HG03095 (cell line): ENCODE measurements at regions not wholly inside any gene's neighbourhood (a gene's known extent, or its start where the extent isn't known, plus 50 kb on each side); places are given as distances from the start of the nearest gene placed in this dataset.

Experiments used
- ATAC-seq: cut with Tn5 transposase; IDR thresholded peaks from one replicate; pipeline ENCODE4 v1.9.1; 2021; ENCODE audit warnings: moderate library complexity; ENCODE audit not compliant: unreplicated experiment

DNA sequence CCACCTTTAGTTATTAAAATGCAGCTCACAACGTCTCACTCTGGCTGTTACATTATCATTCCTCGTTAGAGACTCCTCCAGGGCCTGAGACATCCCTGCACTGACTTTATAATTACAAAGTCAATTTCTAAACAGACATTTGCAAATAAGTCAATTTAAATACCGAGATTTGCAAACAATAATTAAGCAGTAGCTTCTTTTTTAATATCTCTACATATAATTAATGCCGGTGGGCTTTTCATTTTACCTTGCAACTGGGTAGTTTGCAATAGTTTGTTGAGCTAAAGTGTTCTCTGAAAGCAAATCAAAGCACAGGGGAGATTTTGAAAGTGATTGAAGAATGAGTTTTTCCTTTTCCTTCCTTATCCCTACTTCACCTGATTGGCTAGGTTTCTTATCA, 154.4 kb downstream of the TLR4 start:
- no peak for ATAC-seq

DNA sequence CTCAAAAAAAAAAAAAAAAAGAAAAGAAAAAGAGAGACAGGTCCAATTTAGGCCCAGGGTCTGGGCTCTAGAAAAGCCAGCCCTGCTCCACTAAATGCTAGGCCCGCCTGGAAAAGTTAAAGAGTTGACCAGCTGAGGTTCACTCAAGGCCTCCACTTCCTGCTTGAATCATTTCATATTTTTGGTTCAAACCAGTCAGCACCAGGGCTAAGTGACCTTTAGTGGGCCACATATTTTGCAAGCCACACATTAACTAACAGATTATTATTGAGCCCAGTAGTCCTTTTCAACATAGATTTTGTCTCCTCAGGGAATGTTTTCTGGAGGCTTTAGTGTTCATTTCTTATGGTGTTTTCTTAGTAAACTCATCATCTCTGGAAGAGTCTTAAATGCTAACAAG, 156.6 kb downstream of the TLR4 start:
- ATAC-seq = no peak

DNA sequence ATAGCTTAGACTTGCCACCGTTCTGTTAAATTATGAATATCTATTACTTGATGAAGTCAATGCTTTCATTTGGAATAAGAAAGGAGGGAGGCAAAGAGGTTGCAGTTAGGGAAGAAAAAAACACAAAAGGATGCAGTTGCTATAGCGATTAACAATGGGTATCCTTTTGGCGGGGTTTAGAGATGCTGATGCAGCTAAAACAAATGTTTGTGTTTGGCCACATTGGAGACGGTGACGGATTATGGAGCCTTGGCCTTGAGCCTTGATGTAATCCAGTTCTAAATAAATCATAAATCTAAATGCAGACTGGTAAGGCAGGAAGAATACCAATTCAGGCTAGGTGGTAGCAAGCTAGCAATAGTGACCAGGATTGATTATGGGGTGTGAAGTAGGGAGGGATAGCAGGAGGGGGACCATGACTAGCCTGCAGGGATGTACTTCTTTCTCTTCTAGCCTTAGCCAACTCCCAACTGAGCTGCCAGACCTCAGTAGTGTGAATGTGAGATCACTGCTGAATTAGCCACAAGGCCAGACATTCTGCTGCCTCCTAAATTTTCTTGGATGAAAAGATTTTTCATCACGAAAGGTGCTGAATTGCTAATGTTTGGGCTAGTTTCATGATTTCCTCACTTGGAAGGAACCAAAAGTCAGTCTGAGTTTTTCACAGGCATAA, 160.3 kb downstream of the TLR4 start:
- no peak for ATAC-seq

DNA sequence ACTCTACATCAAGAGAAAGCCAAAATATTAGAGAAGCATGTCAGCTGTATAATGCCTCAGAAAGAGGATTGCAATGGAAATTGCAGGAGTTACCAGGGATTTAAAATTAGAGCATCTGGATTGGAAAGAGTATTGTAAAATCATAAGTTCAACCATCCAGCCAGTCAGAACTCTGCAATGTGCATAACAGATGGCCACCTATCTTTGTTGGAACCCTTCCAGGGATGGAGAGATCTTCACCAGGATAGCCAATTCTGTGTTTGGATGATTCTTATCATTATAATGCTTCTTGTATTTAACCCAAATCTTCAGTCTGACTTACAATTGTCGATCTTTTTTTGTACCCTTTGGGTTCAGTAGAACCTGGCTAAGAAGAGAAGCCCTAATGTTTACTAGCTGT, 164.4 kb downstream of the TLR4 start:
- ATAC-seq = no peak

DNA sequence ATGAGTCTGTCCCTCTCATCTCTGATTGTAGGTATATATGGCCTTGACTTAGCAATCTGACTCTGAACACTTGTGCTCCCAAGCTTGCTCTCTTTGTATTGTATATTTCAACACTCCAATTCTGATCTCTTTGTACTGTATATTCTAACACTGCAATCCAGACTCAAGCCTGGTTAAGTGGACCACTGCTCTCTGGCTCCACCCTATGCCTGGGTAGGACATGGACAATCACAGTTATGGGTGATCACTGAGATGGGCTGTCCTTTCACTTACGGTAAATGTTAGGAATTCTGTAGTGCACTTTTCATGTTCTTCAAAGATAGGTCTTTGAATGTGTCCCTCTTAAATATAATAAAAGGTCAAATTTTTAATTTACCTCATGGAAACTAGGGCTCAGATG, 165.1 kb downstream of the TLR4 start:
- ATAC-seq = no peak

DNA sequence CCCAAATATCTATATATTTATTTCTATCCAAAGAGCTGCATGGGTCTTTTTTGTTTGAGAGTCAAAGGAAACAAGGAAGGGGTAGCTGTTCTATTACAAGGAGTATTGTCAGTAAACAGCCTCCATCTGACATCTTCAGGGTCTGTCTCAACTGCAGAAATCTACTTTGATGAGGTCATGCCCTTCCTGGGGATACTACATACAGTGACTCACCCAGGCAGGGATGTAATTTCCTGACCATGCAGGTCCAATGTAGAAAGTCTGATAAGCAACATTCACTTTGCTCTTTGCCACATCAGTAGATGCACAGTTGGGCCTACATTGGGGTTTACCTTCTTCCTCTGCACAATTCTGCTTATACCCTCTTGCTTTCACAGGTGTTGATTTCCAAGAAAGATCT, 165.5 kb downstream of the TLR4 start:
- no peak for ATAC-seq

DNA sequence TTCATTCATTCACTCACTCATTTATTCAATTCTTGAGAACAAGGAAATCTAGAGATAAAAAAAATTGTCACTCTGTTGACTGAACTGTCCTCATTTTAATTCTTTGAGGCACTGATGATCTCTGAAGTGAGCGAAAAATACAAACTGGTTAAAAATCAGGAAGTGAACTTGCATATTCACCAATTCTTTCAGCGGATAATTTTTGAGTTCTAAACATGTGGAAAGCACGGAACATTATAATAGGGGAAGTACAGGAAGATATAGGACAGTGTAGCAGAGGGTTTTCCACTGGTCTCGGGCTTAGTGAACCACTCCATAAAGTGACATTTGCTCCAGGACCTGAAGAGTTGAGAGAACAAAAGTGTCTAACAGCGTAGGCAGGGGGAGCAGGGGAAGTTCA, 169.5 kb downstream of the TLR4 start:
- ATAC-seq = no peak

DNA sequence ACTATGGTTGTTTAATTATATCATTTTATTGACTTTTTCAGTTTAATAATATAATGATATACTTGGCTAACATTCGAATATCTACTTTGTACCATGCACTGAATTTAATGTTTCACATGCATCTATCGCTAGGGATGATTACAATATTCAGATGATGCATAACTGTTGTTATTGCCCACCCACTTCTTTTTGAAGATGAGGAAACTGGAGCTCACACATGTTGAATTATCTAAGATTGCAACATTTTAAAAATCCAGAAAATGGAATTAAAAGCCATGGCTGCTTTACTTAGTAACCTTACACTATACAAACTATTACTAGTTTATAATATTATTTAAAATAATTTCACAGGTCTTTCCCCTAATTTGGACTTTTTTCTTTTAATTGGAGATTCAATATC, 171.7 kb downstream of the TLR4 start:
- no peak for ATAC-seq

DNA sequence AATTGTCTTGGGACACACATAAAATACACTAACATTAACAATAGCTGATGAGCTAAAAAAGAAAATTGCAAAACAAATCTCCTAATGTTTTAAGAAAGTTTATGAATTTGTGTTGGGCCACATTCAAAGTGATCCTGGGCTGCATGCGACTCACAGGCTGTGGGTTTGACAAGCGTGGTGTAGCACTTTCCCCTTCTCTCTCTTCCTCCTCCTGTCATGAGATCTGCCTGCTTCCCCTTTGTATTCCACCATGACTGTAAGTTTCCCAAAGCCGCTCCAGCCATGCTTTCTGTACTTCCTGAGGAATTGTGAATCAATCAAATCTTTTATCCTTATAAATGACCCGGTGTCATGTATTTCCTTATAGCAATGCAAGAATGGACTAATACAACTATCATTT, 178.0 kb downstream of the TLR4 start:
- ATAC-seq = no peak

DNA sequence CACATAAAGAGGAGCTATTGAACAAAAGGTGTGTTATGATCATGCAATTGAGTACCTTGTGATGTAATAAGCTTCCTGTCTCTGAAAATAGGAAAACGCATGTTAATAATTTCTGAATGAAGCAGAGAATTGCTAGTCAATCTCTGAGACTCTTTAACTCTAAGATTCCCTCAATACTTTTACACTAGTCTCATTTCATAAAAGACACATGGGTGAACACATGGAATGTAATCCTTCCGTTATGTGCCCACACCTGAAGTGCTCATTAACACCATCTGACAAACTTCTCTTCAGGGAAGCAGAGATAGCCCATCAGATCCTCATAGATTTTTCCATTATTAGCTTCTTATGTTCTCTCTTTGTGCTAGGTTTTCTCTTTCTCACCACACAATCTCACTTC, 182.4 kb downstream of the TLR4 start:
- ATAC-seq = no peak

DNA sequence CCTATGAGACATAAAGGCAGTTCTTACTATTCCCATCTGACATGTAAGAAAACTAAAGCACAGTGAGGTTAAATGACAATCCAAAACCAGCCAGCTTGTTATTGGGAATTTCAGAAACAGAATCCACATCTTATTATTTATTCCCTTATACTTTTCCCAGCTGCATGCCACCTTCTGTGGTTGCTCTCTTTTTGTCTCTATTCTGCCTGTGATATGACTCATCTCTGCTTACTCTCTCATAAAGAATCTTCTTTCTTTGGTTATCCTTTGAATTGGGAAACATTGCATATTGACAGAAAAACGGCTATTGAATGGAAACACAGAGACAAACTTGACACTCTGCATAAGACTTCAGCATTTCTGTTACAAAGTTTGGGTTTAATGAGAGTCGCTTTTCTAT, 183.2 kb downstream of the TLR4 start:
- no peak for ATAC-seq

DNA sequence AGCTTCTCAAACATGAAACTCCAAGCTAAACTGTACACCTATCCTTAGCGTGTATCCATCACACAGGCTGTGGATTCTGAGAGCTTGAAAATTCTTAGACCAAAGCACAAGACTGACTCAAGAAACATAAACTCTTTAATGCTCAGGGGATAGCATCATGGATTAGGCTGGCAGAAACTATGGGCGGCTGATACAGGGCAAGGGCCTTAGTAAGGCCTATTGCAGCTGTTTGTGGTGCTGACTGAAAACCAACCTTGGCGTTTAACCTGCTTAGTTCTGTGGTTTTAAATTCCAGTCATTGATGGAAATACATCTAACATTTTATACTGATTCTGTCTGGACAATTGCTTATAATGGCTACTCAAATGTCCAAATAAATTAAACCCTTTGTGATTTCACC, 183.7 kb downstream of the TLR4 start:
- no peak for ATAC-seq

DNA sequence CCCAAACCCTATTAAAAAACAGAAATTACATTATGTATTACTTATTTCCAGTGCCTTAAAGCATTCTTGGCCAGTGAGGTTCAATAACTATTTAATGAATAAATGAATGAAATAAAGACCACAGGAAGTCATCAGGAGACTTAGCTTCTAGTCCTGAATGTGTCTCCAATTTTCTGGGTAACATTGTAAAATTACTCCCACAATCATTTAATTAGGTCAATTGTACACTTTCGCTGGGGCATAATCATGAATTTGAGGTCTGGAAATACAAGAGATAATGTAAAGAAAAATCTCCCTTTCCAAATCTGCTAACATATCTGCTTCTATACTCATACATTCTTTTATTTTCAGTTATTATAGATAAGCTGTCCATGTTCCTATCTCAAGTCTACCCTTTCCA, 199.2 kb downstream of the TLR4 start:
- ATAC-seq = no peak

DNA sequence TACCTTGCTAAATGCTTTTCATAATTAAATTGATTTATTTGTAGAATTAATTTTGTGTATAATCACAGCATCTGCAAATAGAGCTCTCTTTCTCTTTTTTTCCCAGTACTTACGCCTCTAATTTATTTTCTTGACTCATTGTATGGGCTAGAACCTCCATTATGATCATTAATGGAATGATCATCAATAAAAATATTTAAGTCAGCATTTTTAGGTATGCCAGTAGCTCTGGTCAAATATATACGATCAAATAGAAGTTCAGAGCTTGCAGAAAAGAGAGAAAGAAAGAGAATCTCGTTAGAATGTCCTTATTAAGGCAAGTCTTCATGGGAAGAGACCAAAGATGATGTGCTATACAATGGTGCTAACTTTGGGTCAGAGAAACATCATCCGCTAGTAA, 202.6 kb downstream of the TLR4 start:
- ATAC-seq = no peak

DNA sequence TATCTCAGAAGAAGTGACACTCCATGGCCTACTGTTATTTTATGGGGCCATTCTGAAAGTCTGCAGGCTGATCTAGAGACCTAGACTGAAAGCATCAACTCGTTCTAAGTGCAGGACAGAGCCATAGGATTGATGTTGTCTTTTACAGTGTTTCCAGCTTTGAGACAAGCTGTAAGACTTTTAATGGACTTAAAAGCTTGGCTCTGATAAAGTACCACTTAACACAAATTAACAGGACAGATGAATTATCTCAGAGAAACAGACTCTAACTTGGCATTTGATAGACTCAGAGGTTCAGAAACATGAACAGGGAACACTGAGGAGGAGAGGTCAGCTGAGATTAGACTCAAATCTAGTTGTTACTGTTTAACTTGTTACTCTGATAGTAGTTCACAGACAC, 203.2 kb downstream of the TLR4 start:
- ATAC-seq = no peak

DNA sequence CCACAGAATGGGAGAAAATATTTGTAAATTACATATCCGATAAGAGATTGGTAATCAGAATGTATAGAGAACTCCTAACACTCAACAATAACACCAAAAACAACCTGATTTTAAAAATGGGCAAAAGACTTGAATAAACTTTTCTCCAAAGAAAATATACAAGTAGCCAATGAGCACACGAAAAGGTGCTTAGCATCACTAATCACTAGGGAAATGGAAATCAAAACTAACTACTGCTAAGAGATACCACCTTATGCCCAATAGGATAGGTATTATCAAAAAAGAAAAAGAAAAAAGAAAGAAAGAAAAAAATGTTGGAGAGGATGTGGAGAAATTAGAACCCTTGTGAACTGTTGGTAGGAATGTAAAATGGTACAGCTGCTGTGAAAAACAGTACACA, 212.1 kb downstream of the TLR4 start:
- ATAC-seq = no peak

DNA sequence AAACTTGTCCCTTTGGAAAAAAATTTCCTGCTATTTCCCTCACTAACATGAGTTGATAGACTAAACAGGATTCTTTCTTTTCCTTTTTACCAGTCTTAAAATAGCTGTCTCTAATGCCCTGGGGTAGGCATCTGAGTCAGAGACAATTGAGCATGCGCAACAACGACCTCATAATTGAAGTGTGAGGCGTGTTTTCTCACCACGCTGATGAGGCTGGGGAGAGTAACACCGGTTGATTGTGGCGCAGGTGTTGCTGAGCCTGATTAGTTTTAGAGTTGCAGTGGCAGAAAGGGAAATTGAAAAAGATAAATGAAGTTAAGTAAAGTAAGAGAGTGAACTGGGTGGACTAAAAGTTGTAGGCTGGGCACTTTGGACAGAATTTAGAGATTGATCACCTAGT, 213.7 kb downstream of the TLR4 start:
- no peak for ATAC-seq

DNA sequence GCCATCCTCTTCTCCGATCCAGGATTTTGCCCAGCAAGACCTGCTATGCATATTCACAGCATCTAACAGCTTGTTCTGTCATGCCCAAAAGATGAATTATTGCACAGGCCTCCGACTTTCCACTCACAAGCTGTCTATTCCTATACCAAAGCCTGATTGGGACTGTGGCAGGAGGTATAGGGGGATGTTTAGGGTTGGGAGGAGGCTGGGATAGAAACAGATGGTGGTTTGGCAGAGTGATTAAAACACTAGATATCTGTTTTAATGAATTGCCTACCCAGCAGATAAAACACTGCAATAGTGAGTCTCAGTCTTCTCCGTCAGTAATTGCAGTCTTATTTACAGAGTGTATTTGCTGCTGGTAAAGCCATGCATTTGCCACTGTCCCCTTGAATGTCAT, 215.3 kb downstream of the TLR4 start:
- ATAC-seq = no peak

DNA sequence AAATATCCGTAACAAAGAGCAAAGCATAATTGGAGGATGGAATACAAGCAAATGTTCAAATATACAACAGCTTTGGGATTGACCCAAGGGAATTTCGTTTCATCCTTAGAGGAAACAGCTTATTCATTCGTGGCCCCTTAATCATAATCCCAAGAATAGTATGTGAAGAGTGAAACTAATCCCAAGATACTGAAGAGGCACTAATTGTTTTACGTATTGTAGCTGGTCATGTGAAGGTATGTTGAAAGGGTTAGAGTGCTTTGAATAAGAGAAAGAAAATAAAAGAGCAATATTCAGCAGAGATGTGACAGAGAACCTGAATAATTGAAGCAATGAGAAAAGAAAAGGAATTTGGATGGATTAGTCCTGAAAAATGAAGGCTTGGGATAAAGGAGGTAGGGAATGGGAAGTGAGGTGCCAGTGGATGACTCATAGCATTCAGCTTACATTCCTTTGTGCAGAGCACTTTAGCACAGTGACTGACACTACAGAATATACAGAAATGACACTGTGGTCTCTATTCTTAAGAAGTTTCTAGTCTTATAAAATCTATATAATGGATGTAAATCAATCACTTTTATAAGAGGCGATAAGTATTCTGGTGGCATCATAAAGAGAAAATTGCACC, 221.9 kb downstream of the TLR4 start:
- no peak for ATAC-seq

DNA sequence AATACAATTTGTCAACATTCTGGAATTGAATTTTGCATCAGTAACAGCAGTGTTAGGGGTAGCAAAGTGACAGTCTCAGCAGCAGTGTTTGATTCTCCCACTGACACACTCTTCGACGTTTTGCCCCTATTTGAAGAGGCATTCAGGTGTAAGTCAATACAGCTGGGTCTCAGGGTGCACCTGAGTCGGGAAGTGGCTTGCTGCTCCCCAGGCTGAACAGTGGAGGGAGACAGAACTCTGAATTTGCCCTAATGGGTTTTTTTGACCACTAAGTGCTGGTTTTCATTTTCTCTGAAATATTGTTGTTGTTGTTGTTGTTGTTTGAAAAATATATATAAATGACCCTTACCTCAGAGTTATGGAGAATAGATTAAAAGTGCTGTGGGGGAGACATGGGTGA, 223.2 kb downstream of the TLR4 start:
- ATAC-seq = no peak

DNA sequence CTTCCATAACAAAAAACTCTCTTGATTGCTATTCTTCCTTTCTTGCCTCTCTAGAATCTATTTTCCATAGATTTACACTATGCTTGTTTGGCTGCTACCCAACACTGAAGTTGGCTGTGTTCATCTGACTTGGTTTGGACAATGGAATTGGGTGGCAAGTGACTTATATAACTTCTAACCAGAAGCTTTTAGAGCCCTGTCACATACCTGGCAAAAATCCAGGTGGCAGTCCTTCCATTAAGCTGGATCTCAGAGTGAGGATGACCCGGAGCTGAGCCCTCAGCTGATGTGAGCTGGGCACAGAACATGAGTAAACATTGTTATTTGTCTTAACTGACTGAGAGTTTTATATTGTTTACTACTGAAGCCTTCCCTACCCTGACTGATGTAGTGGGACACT, 225.7 kb downstream of the TLR4 start:
- ATAC-seq = no peak

DNA sequence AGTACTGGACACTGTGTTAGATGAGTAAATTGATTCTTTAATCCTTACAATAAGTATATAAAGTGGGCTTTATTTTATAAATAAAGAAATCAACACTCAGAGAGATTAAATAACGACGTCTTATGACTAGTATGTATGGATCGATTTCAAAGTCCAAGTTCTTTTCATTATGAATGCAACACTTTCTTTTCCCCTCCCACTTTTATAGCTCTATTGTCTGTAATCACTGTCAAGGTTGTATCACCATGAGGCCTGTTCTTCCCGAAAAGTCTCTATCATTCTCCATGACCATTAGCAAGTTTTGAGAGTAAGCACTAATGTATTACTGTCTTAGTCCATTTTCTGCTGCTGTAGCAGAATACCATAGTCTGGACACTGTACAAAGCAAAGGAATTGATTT, 228.4 kb downstream of the TLR4 start:
- ATAC-seq = no peak
